ENCODE measurements at regions not wholly inside any gene's neighbourhood (a gene's known extent, or its start where the extent isn't known, plus 50 kb on each side); places are given as distances from the start of the nearest gene placed in this dataset.

GRCh38 chr12:66910366-66910974, 231.6 kb upstream of the GRIP1 start:
- no peak for TF ChIP-seq CTCF (conservative IDR thresholded peaks at IDR 0.05; ENCODE audit: low read length)
- no peak for TF ChIP-seq EZH2phosphoT487 (IDR thresholded peaks at IDR 0.05; ENCODE audit: borderline replicate concordance)

Data from Loucy (cell line).